ENCODE measurements at regions not wholly inside any gene's neighbourhood (a gene's known extent, or its start where the extent isn't known, plus 50 kb on each side); places are given as distances from the start of the nearest gene placed in this dataset.

- no peaks in the 10 kb centered on the region for H3K4me1 ChIP-seq (ENCODE audit: insufficient read depth, insufficient read length)
- no peak overlapping the region for H3K9ac ChIP-seq (ENCODE audit: insufficient read length, low read depth)
- no peaks in the 10 kb centered on the region for H3K27me3 ChIP-seq (ENCODE audit: insufficient read depth, insufficient read length)
- peaks cover 20% of the 10 kb centered on the region; the same call in 1 of the 2 replicates for H3K9me3 ChIP-seq (ENCODE audit: insufficient read depth, low read length)
- no peak for DNase-seq (ENCODE audit: low read depth, low spot score)
- no peak overlapping the region for H3K4me3 ChIP-seq (ENCODE audit: insufficient read length, low read depth)
- no peaks in the 10 kb centered on the region for H3K36me3 ChIP-seq (ENCODE audit: insufficient read depth, insufficient read length, low read length)
- TF ChIP-seq SUZ12 (IDR thresholded peaks at IDR 0.05; ENCODE audit: extremely low read depth, insufficient read depth, insufficient read length), result no peak
- TF ChIP-seq ZNF274 (IDR thresholded peaks at IDR 0.05; ENCODE audit: low read depth, low read length), result no peak
- TF ChIP-seq YY1 (IDR thresholded peaks at IDR 0.05; ENCODE audit: insufficient read depth, insufficient read length), result no peak
Measured at GRCh38 chr9:82781921-82782392, 281.0 kb downstream of the RASEF start.

GRCh38 chr9:82783045-82783444 is 279.9 kb downstream of the RASEF start:
- Histone ChIP-seq H3K4me1 (ENCODE audit: insufficient read depth, insufficient read length) (no peaks in the 10 kb centered on the region), H3K9ac (ENCODE audit: insufficient read length, low read depth) (no peak overlapping the region), H3K9me3 (ENCODE audit: insufficient read depth, low read length) (peaks cover 18% of the 10 kb centered on the region; the same call in 1 of the 2 replicates), H3K36me3 (ENCODE audit: insufficient read depth, insufficient read length, low read length) (no peaks in the 10 kb centered on the region), H3K4me3 (ENCODE audit: insufficient read length, low read depth) (no peak overlapping the region), H3K27me3 (ENCODE audit: insufficient read depth, insufficient read length) (no peaks in the 10 kb centered on the region)
- no peak for TF ChIP-seq ZNF274 (IDR thresholded peaks at IDR 0.05; ENCODE audit: low read depth, low read length)
- TF ChIP-seq YY1 (IDR thresholded peaks at IDR 0.05; ENCODE audit: insufficient read depth, insufficient read length), result no peak
- TF ChIP-seq SUZ12 (IDR thresholded peaks at IDR 0.05; ENCODE audit: extremely low read depth, insufficient read depth, insufficient read length), result no peak
- no peak for DNase-seq (ENCODE audit: low read depth, low spot score)

GRCh38 chr9:82784589-82784988 is 278.4 kb downstream of the RASEF start:
- Histone ChIP-seq H3K9me3 (ENCODE audit: insufficient read depth, low read length) (peaks cover 8% of the 10 kb centered on the region; the same call in 1 of the 2 replicates), H3K4me1 (ENCODE audit: insufficient read depth, insufficient read length) (no peaks in the 10 kb centered on the region), H3K27me3 (ENCODE audit: insufficient read depth, insufficient read length) (no peaks in the 10 kb centered on the region), H3K4me3 (ENCODE audit: insufficient read length, low read depth) (no peak overlapping the region), H3K9ac (ENCODE audit: insufficient read length, low read depth) (no peak overlapping the region), H3K36me3 (ENCODE audit: insufficient read depth, insufficient read length, low read length) (no peaks in the 10 kb centered on the region)
- no peak for DNase-seq (ENCODE audit: low read depth, low spot score)
- TF ChIP-seq YY1 (IDR thresholded peaks at IDR 0.05; ENCODE audit: insufficient read depth, insufficient read length), result no peak
- TF ChIP-seq ZNF274 (IDR thresholded peaks at IDR 0.05; ENCODE audit: low read depth, low read length), result no peak
- no peak for TF ChIP-seq SUZ12 (IDR thresholded peaks at IDR 0.05; ENCODE audit: extremely low read depth, insufficient read depth, insufficient read length)

GRCh38 chr9:82789155-82789824 is 273.7 kb downstream of the RASEF start:
- H3K4me3 ChIP-seq (ENCODE audit: insufficient read length, low read depth), result no peak overlapping the region
- H3K4me1 ChIP-seq (ENCODE audit: insufficient read depth, insufficient read length), result no peaks in the 10 kb centered on the region
- H3K9ac ChIP-seq (ENCODE audit: insufficient read length, low read depth), result no peak overlapping the region
- no peaks in the 10 kb centered on the region for H3K36me3 ChIP-seq (ENCODE audit: insufficient read depth, insufficient read length, low read length)
- TF ChIP-seq SUZ12 (IDR thresholded peaks at IDR 0.05; ENCODE audit: extremely low read depth, insufficient read depth, insufficient read length), result no peak
- no peaks in the 10 kb centered on the region for H3K27me3 ChIP-seq (ENCODE audit: insufficient read depth, insufficient read length)
- H3K9me3 ChIP-seq (ENCODE audit: insufficient read depth, low read length), result no peaks in the 10 kb centered on the region
- DNase-seq (ENCODE audit: low read depth, low spot score), result no peak

GRCh38 chr9:82790875-82791274 is 272.1 kb downstream of the RASEF start:
- no peaks in the 10 kb centered on the region for H3K9me3 ChIP-seq (ENCODE audit: insufficient read depth, low read length)
- no peaks in the 10 kb centered on the region for H3K27me3 ChIP-seq (ENCODE audit: insufficient read depth, insufficient read length)
- H3K4me3 ChIP-seq (ENCODE audit: insufficient read length, low read depth), result no peak overlapping the region
- no peaks in the 10 kb centered on the region for H3K36me3 ChIP-seq (ENCODE audit: insufficient read depth, insufficient read length, low read length)
- no peak overlapping the region for H3K9ac ChIP-seq (ENCODE audit: insufficient read length, low read depth)
- no peaks in the 10 kb centered on the region for H3K4me1 ChIP-seq (ENCODE audit: insufficient read depth, insufficient read length)
- no peak for TF ChIP-seq YY1 (IDR thresholded peaks at IDR 0.05; ENCODE audit: insufficient read depth, insufficient read length)
- no peak for TF ChIP-seq SUZ12 (IDR thresholded peaks at IDR 0.05; ENCODE audit: extremely low read depth, insufficient read depth, insufficient read length)
- no peak for TF ChIP-seq ZNF274 (IDR thresholded peaks at IDR 0.05; ENCODE audit: low read depth, low read length)
- no peak for DNase-seq (ENCODE audit: low read depth, low spot score)

GRCh38 chr9:82791692-82792091 is 271.2 kb downstream of the RASEF start:
- H3K4me3 ChIP-seq (ENCODE audit: insufficient read length, low read depth), result no peak overlapping the region
- H3K36me3 ChIP-seq (ENCODE audit: insufficient read depth, insufficient read length, low read length), result no peaks in the 10 kb centered on the region
- TF ChIP-seq ZNF274 (IDR thresholded peaks at IDR 0.05; ENCODE audit: low read depth, low read length) (no peak), SUZ12 (IDR thresholded peaks at IDR 0.05; ENCODE audit: extremely low read depth, insufficient read depth, insufficient read length) (no peak), YY1 (IDR thresholded peaks at IDR 0.05; ENCODE audit: insufficient read depth, insufficient read length) (no peak)
- no peaks in the 10 kb centered on the region for H3K27me3 ChIP-seq (ENCODE audit: insufficient read depth, insufficient read length)
- no peak for DNase-seq (ENCODE audit: low read depth, low spot score)
- H3K9ac ChIP-seq (ENCODE audit: insufficient read length, low read depth), result no peak overlapping the region
- H3K9me3 ChIP-seq (ENCODE audit: insufficient read depth, low read length), result no peaks in the 10 kb centered on the region
- H3K4me1 ChIP-seq (ENCODE audit: insufficient read depth, insufficient read length), result no peaks in the 10 kb centered on the region

GRCh38 chr9:82797534-82797933 is 265.4 kb downstream of the RASEF start:
- H3K9me3 ChIP-seq (ENCODE audit: insufficient read depth, low read length), result no peaks in the 10 kb centered on the region
- no peak overlapping the region for H3K4me3 ChIP-seq (ENCODE audit: insufficient read length, low read depth)
- H3K9ac ChIP-seq (ENCODE audit: insufficient read length, low read depth), result no peak overlapping the region
- H3K36me3 ChIP-seq (ENCODE audit: insufficient read depth, insufficient read length, low read length), result no peaks in the 10 kb centered on the region
- TF ChIP-seq SUZ12 (IDR thresholded peaks at IDR 0.05; ENCODE audit: extremely low read depth, insufficient read depth, insufficient read length) (no peak), ZNF274 (IDR thresholded peaks at IDR 0.05; ENCODE audit: low read depth, low read length) (no peak), YY1 (IDR thresholded peaks at IDR 0.05; ENCODE audit: insufficient read depth, insufficient read length) (no peak)
- DNase-seq (ENCODE audit: low read depth, low spot score), result no peak
- no peaks in the 10 kb centered on the region for H3K4me1 ChIP-seq (ENCODE audit: insufficient read depth, insufficient read length)
- H3K27me3 ChIP-seq (ENCODE audit: insufficient read depth, insufficient read length), result no peaks in the 10 kb centered on the region
